Pancreas (tissue), 10 donors: ENCODE measurements at regions not wholly inside any gene's neighbourhood (a gene's known extent, or its start where the extent isn't known, plus 50 kb on each side); places are given as distances from the start of the nearest gene placed in this dataset.
"Not testable (repeated sequence)": the region's sequence is repeated elsewhere in the genome, so short reads cannot be mapped to it uniquely, and the experiment has no call there.

ENCODE experiments used
- ATAC-seq, 4 donors: fragments of 200-7000 bp; cut with Tn5 transposase; one replicate each; pipeline versions ENCODE4 v1.8.0 to v1.9.1; 2020; ENCODE audit warnings: mild to moderate bottlenecking in 4 of 4, moderate library complexity in 4 of 4
- DNase-seq, 6 donors: peaks; one replicate each; pipeline ENCODE4 v3.0.0-alpha.2; 2020
- FAIRE-seq: peaks from 2 replicates; lab custom pipeline; 2012; peaks lifted over from hg19 to GRCh38; lab: Jason Lieb, UNC
- H3K27ac ChIP-seq, 4 donors: fragments of 200-600 bp; sonication (generic); 1 replicate in 3 of 4; 2 replicates in 1 of 4; pipeline versions ENCODE4 v1.5.0 to v1.8.0; 2020
- H3K27me3 ChIP-seq, 4 donors: fragments of 200-600 bp; one replicate each; pipeline ENCODE4 v1.8.0; 2021
- H3K36me3 ChIP-seq, 3 donors: fragments of 200-600 bp; sonication (generic) in 1 of 3; one replicate each; pipeline versions ENCODE4 v1.5.0 to v1.8.0; 2020 to 2021
- H3K4me1 ChIP-seq, 3 donors: fragments of 200-600 bp; one replicate each; pipeline ENCODE4 v1.8.0; 2021
- H3K4me3 ChIP-seq, 4 donors: fragments of 200-600 bp; sonication (generic) in 2 of 4; one replicate each; pipeline versions ENCODE4 v1.5.0 to v1.8.0; 2020 to 2021
- H3K9me3 ChIP-seq, 4 donors: fragments of 200-600 bp; one replicate each; pipeline ENCODE4 v1.8.0; 2021
- whole genome bisulfite sequencing, 2 donors: extraction: QIAGEN DNeasy Blood & Tissue Kit; methylation state at CpG; one replicate each; pipeline ENCODE4 v1.1.7; 2013; 5-methylcytosine and 5-hydroxymethylcytosine counted together
- intact Hi-C, 3 donors: fragments of 100-400 bp; cut with DNase I; formaldehyde crosslinking; loops; one replicate each; pipeline versions ENCODE4 v1.11.1 to v1.14.2; 2022
- TF ChIP-seq, protein P1 (sequence below), 4 donors: fragments of 200-600 bp; sonication (generic) in 3 of 4; IDR thresholded peaks; one replicate each; pipeline versions ENCODE4 v1.5.0 to v1.8.0; 2021; ENCODE audit warnings: antibody characterized with exemption in 4 of 4
- donor health status: healthy with polysubstance abuse.
- donor health status: DM: no; HTN: no; CAD: no; lungs with moderate emphysema.
- donor health status: DM: no; HTN: no; CAD: no.
- donor health status: control.
- donor health status: control.
- donor health status: Bipolar disorder and iron deficiency.
- donor health status: DM: yes; HTN: yes; CAD: no.
- donor health status: DM: no; HTN: no; CAD: no.
- donor health status: DM: no; HTN: no; CAD: no.
- donor health status: DM: yes; HTN: yes; CAD: no.

DNA sequence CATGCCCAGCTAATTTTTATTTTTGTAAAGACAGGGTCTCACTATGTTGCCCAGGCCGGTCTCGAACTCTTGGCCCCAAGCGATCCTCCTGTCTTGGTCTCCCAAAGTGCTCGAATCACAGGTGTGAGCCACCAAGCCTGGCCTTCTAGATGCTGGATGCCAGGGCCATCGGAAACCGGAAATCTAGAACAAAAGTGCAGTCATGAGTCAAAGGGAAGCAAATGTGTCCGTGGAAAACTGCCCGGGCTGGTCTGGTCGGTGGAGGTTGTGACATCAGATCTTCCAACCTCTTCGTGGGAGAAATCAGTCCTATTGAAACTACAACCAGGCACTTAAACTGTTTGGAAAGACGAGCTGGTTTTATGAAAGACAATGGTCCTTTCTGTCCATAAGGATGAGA, 92.3 kb upstream of the SHOX start:
- FAIRE-seq (no peak), ATAC-seq (no peak), DNase-seq (no peak)
- no peaks in the 10 kb centered on the region for H3K9me3 ChIP-seq
- H3K4me3 ChIP-seq, result no peak overlapping the region
- intact Hi-C loops, result no loop called here
- TF ChIP-seq, protein P1, sequence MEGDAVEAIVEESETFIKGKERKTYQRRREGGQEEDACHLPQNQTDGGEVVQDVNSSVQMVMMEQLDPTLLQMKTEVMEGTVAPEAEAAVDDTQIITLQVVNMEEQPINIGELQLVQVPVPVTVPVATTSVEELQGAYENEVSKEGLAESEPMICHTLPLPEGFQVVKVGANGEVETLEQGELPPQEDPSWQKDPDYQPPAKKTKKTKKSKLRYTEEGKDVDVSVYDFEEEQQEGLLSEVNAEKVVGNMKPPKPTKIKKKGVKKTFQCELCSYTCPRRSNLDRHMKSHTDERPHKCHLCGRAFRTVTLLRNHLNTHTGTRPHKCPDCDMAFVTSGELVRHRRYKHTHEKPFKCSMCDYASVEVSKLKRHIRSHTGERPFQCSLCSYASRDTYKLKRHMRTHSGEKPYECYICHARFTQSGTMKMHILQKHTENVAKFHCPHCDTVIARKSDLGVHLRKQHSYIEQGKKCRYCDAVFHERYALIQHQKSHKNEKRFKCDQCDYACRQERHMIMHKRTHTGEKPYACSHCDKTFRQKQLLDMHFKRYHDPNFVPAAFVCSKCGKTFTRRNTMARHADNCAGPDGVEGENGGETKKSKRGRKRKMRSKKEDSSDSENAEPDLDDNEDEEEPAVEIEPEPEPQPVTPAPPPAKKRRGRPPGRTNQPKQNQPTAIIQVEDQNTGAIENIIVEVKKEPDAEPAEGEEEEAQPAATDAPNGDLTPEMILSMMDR (IDR thresholded peaks at IDR 0.05), result no peak
- H3K4me1 ChIP-seq, result no peaks in the 10 kb centered on the region
- WGBS, 2 donors, result 61 to 69% methylated on average over 11 of the region's 11 CpGs
- no peak overlapping the region for H3K27ac ChIP-seq
- no peaks in the 10 kb centered on the region for H3K36me3 ChIP-seq
- H3K27me3 ChIP-seq, result no peaks in the 10 kb centered on the region

DNA sequence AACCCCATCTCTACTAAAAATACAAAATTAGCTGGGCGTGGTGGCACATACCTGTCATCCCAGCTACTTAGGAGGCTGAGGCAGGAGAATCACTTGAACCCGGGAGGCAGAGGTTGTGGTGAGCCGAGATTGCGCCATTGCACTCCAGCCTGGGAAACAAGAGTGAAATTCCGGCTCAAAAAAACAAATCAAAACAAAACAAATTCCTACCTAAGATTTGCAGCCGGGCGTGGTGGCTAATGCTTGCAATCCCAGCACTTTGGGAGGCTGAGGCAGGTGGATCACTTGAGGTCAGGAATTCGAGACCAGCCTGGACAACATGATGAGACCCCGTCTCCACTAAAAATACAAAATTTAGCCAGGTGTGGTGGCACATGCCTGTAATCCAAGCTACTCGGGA, 89.6 kb upstream of the SHOX start:
- H3K27me3 ChIP-seq, H3K4me3 ChIP-seq, FAIRE-seq, H3K4me1 ChIP-seq, DNase-seq, intact Hi-C loops, H3K9me3 ChIP-seq, H3K36me3 ChIP-seq, H3K27ac ChIP-seq, ATAC-seq: not testable (repeated sequence)
- 67 to 76% methylated on average over 10 of the region's 10 CpGs for WGBS, 2 donors

DNA sequence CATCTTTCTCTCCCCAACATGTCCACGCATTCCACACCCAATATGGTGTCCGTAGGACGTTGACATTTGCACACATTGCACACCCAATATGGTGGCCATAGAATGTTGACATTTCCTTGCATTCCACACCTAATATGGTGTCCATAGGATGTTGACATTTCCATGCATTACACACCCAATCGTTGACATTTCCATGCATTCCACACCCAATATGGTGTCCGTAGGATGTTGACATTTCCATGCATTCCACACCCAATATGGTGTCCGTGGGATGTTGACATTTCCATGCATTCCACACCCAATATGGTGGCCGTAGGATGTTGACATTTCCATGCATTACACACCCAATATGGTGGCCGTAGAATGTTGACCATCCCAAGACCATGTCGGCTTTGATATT, 88.4 kb upstream of the SHOX start:
- FAIRE-seq, result no peak

DNA sequence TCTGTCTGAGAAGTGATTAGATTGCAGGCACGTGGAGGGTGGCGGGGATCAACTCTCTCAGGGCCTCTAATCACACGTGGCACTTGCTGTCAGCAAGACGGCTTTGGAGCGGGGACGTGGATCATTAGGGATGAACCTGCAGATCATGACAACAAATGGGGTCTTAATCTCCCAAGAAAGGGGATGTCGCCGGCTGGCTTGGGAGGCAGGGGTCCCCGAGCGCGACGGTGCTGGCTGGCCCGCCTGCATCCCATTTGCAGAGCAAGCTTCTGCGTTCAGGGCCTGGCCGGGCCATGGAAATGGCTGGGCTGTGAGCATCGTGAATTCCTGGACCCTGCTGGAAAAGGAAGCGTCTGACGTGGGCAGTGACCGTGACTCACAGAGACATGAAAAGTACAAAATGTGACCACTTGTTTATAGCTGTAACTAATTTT, 85.1 kb upstream of the SHOX start:
- Histone ChIP-seq H3K9me3 (no peaks in the 10 kb centered on the region), H3K36me3 (no peaks in the 10 kb centered on the region), H3K27ac (no peak overlapping the region), H3K27me3 (no peaks in the 10 kb centered on the region), H3K4me1 (no peaks in the 10 kb centered on the region), H3K4me3 (no peak overlapping the region)
- ATAC-seq (no peak), FAIRE-seq (no peak), DNase-seq (no peak)
- intact Hi-C loops, result no loop called here
- TF ChIP-seq, protein P1 (IDR thresholded peaks at IDR 0.05), result no peak
- 35 to 46% methylated on average over 19 of the region's 19 CpGs for whole genome bisulfite sequencing, 2 donors

More for the DNA sequence above, 88.4 kb upstream of the SHOX start:
- DNase-seq, result no peak
- no peaks in the 10 kb centered on the region for H3K36me3 ChIP-seq
- H3K4me1 ChIP-seq, result no peaks in the 10 kb centered on the region
- H3K9me3 ChIP-seq, result no peaks in the 10 kb centered on the region
- no peaks in the 10 kb centered on the region for H3K27me3 ChIP-seq
- H3K27ac ChIP-seq, result no peak overlapping the region
- WGBS, 2 donors, result 71 to 76% methylated on average over 9 of the region's 9 CpGs
- ATAC-seq, result no peak
- no peak overlapping the region for H3K4me3 ChIP-seq
- TF ChIP-seq, protein P1 (IDR thresholded peaks at IDR 0.05), result no peak
- intact Hi-C loops, result no loop called here

DNA sequence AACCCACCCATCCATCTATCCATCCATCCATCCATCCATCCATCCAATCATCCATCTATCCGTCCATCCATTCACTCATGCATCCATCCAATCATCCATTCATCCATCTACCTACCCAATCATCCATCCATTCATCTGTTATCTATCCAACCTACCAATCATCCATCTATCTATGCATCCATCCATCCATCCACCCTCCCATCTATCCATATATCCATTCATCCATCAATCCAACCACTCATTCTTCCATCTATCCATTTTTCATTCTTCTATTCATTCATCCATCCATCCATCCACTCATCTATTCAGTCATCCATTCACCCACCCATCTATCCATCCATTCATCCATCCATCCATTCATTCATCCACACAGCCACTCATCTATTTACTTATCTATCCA, 80.1 kb upstream of the SHOX start:
- no peaks in the 10 kb centered on the region for H3K9me3 ChIP-seq
- H3K36me3 ChIP-seq, result no peaks in the 10 kb centered on the region
- no peak for DNase-seq
- WGBS, 2 donors, result 65% methylated on average over 1 of the region's 1 CpG
- TF ChIP-seq, protein P1 (IDR thresholded peaks at IDR 0.05), result no peak
- no peak overlapping the region for H3K4me3 ChIP-seq
- H3K27me3 ChIP-seq, result no peaks in the 10 kb centered on the region
- no peak overlapping the region for H3K27ac ChIP-seq
- no peak for ATAC-seq
- intact Hi-C loops, result no loop called here
- no peaks in the 10 kb centered on the region for H3K4me1 ChIP-seq
- no peak for FAIRE-seq
